ENCODE measurements at regions not wholly inside any gene's neighbourhood (a gene's known extent, or its start where the extent isn't known, plus 50 kb on each side); places are given as distances from the start of the nearest gene placed in this dataset.
A peak's percentile ranks its signal among the peaks of the same experiment; 100 is the strongest.

DNA sequence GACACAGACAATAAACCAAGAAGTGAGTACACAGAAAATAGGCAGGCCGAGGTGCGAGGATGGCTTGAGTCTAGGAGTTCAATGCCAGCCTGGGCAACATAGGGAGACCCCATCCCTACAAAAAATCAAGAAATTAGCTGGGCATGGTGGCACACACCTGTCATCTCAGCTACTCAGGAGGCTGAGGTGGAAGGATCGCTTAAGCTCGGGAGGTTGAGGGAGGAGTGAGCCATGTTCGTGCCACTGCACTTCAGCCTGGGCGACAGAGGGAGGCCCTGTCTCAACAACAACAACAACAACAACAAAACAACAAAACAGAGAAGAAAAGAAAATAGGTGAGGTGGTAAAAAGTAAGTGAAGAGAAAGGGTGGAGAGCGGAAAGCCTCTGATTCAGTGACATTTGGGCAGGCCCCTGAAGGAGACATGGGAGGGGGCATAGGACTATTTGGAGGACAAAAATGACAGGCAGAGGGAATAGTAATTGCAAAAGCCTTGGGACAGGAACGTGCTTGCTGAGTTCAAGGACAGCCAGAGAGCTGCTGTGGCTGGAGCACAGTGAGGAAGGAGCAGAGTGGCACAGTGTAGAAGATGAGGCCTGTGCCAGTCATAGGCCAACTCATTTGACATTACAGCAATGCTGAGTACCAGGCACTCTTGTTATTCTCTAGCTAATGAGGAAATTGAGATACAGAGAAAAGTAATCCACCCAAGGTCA, 160.6 kb downstream of the VEGFA start:
- peaks cover 15% of the 10 kb centered on the region for H3K4me1 ChIP-seq (ENCODE audit: insufficient read depth, low read length)

DNA sequence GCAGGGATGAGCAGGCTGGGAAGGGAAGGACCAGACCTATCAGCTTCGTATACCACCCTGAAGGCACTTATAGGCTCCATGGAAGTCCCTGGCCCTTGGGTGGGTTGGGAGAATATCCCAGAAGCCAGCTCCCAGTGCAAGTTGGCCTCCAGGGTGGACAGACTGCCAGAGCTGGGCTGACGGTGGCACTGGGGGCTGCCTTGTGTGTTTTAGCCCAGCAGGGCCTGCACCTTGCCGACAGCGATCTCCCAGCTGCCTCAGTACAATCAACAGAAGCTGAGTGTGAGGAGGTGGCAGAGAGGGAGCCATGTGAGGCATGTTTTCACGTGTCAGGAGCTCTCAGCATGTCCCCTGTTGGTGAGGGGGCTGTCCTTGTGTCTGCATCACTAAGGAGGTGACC, 159.5 kb downstream of the VEGFA start:
- DNase-seq (ENCODE audit: insufficient read length, low spot score, missing footprints): no peak
- H2AFZ ChIP-seq (ENCODE audit: low read length): no peak overlapping the region
- no peaks in the 10 kb centered on the region for H3K27me3 ChIP-seq (ENCODE audit: insufficient read depth, low read length)
- H3K4me3 ChIP-seq (ENCODE audit: insufficient read depth, low read length): no peak overlapping the region
- peaks cover 23% of the 10 kb centered on the region for H3K4me1 ChIP-seq (ENCODE audit: insufficient read depth, low read length)
- no peaks in the 10 kb centered on the region for H4K20me1 ChIP-seq (ENCODE audit: insufficient read depth, low read length)
- no peaks in the 10 kb centered on the region for H3K9me3 ChIP-seq (ENCODE audit: low read depth, low read length)
- TF ChIP-seq, protein P1, sequence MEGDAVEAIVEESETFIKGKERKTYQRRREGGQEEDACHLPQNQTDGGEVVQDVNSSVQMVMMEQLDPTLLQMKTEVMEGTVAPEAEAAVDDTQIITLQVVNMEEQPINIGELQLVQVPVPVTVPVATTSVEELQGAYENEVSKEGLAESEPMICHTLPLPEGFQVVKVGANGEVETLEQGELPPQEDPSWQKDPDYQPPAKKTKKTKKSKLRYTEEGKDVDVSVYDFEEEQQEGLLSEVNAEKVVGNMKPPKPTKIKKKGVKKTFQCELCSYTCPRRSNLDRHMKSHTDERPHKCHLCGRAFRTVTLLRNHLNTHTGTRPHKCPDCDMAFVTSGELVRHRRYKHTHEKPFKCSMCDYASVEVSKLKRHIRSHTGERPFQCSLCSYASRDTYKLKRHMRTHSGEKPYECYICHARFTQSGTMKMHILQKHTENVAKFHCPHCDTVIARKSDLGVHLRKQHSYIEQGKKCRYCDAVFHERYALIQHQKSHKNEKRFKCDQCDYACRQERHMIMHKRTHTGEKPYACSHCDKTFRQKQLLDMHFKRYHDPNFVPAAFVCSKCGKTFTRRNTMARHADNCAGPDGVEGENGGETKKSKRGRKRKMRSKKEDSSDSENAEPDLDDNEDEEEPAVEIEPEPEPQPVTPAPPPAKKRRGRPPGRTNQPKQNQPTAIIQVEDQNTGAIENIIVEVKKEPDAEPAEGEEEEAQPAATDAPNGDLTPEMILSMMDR (IDR thresholded peaks at IDR 0.05; ENCODE audit: extremely low read depth, low read depth, low read length): no peak
- no peaks in the 10 kb centered on the region for H3K79me2 ChIP-seq (ENCODE audit: insufficient read depth, low read length)
- H3K4me2 ChIP-seq (ENCODE audit: insufficient read depth, low read length): no peak overlapping the region
- H3K27ac ChIP-seq (ENCODE audit: low read depth, low read length): no peak overlapping the region
- no peaks in the 10 kb centered on the region for H3K36me3 ChIP-seq (ENCODE audit: insufficient read depth, low read length)

More for the DNA sequence above, 160.6 kb downstream of the VEGFA start:
- Histone ChIP-seq H3K9me3 (ENCODE audit: low read depth, low read length) (no peaks in the 10 kb centered on the region), H4K20me1 (ENCODE audit: insufficient read depth, low read length) (no peaks in the 10 kb centered on the region), H2AFZ (ENCODE audit: low read length) (no peak overlapping the region), H3K4me2 (ENCODE audit: insufficient read depth, low read length) (no peak overlapping the region), H3K36me3 (ENCODE audit: insufficient read depth, low read length) (no peaks in the 10 kb centered on the region), H3K79me2 (ENCODE audit: insufficient read depth, low read length) (no peaks in the 10 kb centered on the region), H3K4me3 (ENCODE audit: insufficient read depth, low read length) (no peak overlapping the region), H3K27ac (ENCODE audit: low read depth, low read length) (no peak overlapping the region), H3K27me3 (ENCODE audit: insufficient read depth, low read length) (no peaks in the 10 kb centered on the region)
- TF ChIP-seq, protein P1 (IDR thresholded peaks at IDR 0.05; ENCODE audit: extremely low read depth, low read depth, low read length): no peak
- no peak for DNase-seq (ENCODE audit: insufficient read length, low spot score, missing footprints)

DNA sequence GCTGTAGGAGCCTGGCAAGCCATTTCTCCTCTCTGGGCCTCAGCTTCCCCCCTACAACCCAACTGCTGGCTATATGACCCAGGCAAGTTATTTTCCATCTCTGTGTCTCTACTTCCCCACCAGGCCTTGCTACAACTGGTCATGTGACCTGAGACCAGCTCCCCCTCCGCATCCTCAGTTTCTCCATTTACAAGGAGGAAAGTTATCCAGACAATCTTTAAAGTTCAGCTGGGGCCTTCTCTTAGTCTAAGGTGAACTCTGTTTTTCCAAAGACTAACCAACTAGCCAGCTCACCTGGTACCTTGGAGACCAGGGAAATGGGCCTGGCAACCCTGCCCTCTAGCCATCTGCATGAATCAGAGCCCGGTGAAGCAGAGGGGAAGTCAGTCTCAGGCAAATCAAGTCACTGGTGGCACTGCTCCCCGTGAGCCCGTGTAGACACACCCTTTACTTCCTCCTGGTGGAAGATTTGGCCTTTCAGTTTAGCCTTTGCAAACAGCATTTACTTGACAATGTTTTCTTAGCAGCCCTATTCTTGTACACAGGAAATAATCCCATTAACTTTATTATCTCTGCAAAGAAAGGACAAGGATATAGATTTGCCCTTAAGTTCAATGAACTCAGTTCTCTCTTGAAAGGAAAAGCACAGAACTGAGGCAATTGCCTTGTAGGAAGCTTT, 157.7 kb downstream of the VEGFA start:
- Histone ChIP-seq H3K9me3 (ENCODE audit: low read depth, low read length) (no peaks in the 10 kb centered on the region), H3K27ac (ENCODE audit: low read depth, low read length) (no peak overlapping the region), H3K4me2 (ENCODE audit: insufficient read depth, low read length) (no peak overlapping the region), H4K20me1 (ENCODE audit: insufficient read depth, low read length) (no peaks in the 10 kb centered on the region), H3K27me3 (ENCODE audit: insufficient read depth, low read length) (no peaks in the 10 kb centered on the region), H3K4me3 (ENCODE audit: insufficient read depth, low read length) (no peak overlapping the region), H3K36me3 (ENCODE audit: insufficient read depth, low read length) (no peaks in the 10 kb centered on the region), H2AFZ (ENCODE audit: low read length) (no peak overlapping the region), H3K79me2 (ENCODE audit: insufficient read depth, low read length) (no peaks in the 10 kb centered on the region), H3K4me1 (ENCODE audit: insufficient read depth, low read length) (peaks cover 40% of the 10 kb centered on the region)
- TF ChIP-seq, protein P1 (IDR thresholded peaks at IDR 0.05; ENCODE audit: extremely low read depth, low read depth, low read length): peak; percentile 8
- peak; percentile 66 for DNase-seq (ENCODE audit: insufficient read length, low spot score, missing footprints)

Measured in osteoblast (primary cell).